Skin of body (tissue), 1 donor: ENCODE measurements at regions not wholly inside any gene's neighbourhood (a gene's known extent, or its start where the extent isn't known, plus 50 kb on each side); places are given as distances from the start of the nearest gene placed in this dataset.
"Not testable (repeated sequence)": the region's sequence is repeated elsewhere in the genome, so short reads cannot be mapped to it uniquely, and the experiment has no call there.

Experiments
- DNase-seq: peaks from one replicate; lab custom pipeline; 2025; lab: John Stamatoyannopoulos, UW

GRCh38 chr3:153370680-153371079, 208.7 kb downstream of the RAP2B start:
- DNase-seq: no peak

GRCh38 chr3:153372326-153372725, 210.3 kb downstream of the RAP2B start:
- DNase-seq: no peak

GRCh38 chr3:153373606-153374005, 211.6 kb downstream of the RAP2B start:
- DNase-seq: no peak

GRCh38 chr3:153378366-153378765, 216.3 kb downstream of the RAP2B start:
- DNase-seq: not testable (repeated sequence)

GRCh38 chr3:153379516-153379915, 217.5 kb downstream of the RAP2B start:
- no peak for DNase-seq

DNA sequence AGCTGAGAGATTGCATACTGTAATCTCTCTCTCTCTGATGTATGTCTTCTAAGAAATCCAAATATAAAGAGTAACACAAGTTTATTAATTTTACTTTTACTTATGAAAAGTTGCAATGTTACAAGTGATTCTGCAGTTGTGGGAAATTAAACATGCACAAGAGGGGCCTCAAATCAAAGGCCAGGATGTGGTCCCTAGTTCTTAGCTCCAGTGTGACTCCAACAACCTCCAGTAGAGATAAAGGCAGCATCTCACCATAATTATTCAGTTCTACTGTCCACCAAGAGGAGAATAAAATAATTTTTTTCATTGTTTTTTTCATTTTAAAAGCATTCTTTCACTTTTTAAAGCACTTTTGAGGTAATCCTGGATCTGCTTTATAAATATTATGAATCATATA, 223.3 kb downstream of the RAP2B start:
- DNase-seq: no peak

- no peak for DNase-seq
Observed at GRCh38 chr3:153392363-153392762, 230.3 kb downstream of the RAP2B start.

GRCh38 chr3:153394017-153394416, 232.0 kb downstream of the RAP2B start:
- DNase-seq: no peak

DNA sequence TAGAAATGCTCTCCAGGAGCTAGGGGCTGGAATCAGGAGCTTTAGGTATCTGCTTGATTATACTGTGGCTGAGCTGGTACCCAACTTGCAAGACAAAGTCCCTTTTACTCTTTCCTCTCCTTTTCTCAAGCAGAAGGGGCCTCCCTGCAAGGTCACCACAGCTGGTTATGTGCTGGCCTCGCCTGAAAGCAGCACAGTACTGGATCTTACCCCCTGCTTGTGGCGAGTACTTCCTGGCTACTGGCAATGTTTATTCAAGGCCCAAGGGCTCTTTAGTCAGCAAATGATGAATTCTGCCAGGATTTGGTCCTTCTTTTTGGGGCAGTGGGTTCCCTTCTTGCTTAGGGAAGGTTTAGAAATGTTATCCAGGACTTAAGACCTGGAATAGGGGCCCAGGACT, 234.6 kb downstream of the RAP2B start:
- DNase-seq: no peak

- DNase-seq: no peak
Observed at GRCh38 chr3:153397794-153398193, 235.8 kb downstream of the RAP2B start.

DNA sequence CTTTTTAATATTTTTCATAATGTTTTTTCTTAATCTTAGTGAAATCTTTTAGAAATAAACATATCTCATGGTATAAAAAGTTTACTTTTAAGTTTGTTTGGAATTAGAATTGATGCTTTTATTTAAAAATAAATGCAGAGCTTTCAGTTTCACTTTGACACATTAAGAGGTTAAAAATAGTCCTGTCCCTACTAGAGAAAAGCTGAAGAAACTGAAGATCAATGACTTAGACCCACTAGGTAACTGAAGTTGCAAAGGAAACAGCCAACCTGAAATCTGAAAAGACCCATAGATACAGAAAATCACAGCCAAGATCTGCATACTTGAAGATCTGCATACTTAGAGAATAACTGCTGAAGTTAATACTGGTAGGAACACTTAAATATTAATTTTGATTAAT, 237.6 kb downstream of the RAP2B start:
- no peak for DNase-seq

DNA sequence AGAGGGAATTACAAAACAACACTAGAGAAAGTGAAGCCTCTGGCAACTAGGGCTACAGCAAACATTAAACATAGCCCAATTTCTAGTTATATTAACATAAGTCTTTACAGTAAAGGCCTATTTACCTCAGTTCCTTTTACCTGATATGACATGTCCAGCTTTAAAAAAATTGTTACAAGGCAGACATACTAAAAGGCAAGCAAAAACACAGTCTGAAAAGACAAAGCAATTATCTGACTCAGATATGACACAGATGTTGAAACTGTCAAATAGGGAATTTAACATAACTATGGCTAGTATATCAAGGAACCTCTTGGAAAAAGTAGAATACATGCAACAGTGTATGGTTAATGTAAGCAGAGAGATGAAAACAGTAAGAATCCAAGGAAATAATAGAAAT, 238.6 kb downstream of the RAP2B start:
- DNase-seq: no peak

DNA sequence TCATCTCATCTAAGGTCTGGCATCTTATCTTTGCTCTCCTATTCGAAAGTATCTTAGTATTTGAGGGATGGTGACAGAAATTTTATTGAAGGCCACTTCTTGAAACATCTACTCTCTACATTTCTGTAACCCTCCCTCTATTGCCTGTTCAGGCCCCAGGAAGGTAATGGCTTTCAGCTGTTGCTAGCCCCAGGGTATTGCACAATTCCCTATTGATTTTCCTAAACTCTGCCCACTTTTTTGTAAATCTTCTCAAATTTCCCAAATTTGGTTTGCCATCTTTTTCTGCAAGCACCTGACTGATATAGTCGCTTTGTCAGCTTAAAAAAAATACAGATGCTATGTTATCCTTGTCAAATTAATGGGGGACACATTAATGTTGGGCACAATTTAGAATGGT, 242.1 kb downstream of the RAP2B start:
- DNase-seq: no peak

DNA sequence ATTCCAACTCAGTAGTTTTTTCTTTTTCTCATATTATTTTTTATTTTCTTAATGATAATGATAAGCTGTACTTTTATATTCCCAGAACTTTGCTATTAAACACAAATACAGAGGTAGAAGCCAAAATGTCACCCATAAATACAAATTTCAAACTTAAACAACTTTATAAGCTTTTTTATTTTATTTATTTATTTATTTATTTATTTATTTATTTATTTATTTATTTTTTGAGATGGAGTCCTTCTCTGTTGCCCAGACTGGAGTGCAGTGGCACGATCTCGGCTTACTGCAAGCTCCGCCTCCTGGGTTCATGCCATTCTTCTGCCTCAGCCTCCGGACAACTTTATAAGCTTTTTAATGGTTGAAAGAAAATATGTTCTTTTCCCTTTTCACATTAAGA, 243.3 kb downstream of the RAP2B start:
- DNase-seq: not testable (repeated sequence)

DNA sequence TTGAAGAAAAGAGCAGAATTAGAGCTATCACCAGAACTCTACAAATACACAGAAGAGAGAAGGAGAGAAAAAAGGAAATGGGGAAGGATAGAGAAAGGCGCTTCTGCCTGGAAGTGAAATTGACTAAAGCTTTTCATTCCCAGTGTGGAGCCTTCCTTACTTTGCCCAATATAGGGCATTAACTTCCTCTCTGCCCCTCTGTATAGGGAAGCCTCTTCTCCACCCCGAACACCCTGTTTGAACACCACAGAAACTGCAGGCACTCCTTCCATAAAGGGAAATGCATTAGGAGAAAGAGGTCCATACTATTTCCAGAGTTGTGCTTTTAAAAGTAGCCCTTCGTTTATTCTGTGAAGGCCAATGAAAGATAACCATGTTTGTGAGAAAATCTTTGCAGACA, 248.5 kb downstream of the RAP2B start:
- DNase-seq: no peak

GRCh38 chr3:153414982-153415381, 253.0 kb downstream of the RAP2B start:
- no peak for DNase-seq

- DNase-seq: no peak
Observed at GRCh38 chr3:153422314-153422713, 260.3 kb downstream of the RAP2B start.

DNA sequence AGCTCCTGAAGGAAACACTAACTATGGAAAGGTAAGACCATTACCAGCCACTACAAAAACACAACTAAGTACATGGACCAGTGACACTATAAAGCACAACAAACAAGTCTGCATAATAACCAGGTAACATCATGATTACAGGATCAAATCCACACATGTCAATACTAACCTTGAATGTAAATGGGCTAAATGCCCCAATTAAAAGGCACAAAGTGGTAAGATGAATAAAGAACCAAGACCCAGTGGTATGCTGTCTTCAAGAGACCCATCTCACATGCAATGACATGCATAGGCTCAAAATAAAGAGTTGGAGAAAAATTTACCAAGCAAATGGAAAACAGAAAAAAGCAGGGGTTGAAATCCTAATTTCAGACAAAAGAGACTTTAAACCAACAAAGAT, 261.8 kb downstream of the RAP2B start:
- not testable (repeated sequence) for DNase-seq

- no peak for DNase-seq
Observed at GRCh38 chr3:153426344-153426743, 264.3 kb downstream of the RAP2B start.

DNA sequence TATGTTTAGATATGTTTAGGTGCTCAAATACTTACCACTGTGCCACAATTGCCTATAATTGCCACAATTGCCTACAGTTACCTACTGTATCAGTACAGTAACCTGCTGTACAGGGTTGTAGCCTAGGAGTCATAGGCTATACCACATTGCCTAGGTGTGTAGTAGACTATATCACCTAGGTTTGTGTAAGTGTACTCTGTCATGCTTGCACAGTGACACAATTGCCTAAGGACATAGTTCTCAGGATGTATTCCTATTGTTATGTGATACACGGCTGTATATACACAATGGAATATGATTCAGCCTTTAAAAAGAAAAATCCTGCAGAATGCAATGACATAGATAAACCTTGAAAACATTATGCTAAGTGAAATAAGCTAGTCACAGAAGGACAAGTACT, 264.8 kb downstream of the RAP2B start:
- no peak for DNase-seq

DNA sequence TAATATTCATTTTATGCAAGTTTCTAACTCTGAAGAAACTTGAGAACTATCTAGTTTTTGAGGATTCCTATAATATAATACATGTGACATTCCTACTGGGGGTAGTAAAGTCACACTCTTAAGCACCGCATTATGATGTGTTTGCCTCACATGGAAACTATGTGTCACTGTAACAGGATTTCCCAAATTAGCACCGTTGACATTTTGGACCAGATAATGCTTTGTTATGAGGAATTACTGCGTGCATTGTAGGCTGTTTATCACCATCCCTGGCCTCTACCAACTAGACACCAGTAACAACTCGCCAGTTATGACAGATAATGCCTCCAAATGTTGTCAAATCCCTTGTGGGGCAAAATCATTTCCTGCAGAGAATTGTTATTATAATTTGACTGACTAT, 267.8 kb downstream of the RAP2B start:
- DNase-seq: peak; percentile 63

GRCh38 chr3:153431076-153431475, 269.1 kb downstream of the RAP2B start:
- DNase-seq: no peak

DNA sequence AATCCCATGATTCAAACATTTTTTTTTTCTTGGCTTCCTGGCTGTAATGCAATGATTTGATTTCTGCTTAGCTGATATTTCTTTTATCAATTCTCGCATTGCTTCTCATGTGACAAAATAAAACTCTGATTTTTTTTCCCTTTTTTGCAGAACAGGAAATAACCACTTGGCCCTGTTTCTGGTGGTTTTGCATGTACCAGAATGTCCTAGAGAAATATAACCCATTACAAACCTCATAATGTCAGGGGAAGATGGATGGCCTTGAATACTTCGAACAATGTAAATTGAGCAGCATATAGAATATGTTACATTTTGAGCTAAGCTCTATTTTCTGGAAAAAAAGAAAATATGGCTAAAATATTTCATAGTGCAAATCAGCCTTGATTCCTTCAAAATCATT, 275.6 kb downstream of the RAP2B start:
- no peak for DNase-seq

- DNase-seq: no peak
Observed at GRCh38 chr3:153438271-153438670, 276.2 kb downstream of the RAP2B start.

DNA sequence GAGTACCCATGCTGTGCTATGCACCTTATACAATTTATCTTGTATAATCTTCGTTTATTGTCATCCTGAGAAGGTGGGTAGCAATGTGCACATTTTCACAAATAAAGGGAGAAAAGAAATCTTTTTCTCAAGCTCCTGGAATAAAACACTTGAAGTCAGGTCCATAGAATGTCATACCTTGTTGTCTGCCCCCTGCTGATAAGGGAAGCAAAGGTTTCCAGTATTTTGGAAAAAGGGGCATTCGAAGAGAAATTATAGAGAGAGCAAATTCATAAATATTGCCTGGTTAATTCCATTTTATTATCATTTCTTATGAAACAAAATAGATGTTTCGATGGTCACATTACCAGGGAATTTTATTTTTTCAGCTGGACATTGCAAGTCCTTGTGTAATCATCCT, 277.8 kb downstream of the RAP2B start:
- DNase-seq: no peak
